Right lung (tissue), 2 donors: ENCODE measurements at regions not wholly inside any gene's neighbourhood (a gene's known extent, or its start where the extent isn't known, plus 50 kb on each side); places are given as distances from the start of the nearest gene placed in this dataset.

Experiments
- DNase-seq, 2 donors: peaks; one replicate each; pipeline ENCODE4 v3.0.0-alpha.2; 2013

DNA sequence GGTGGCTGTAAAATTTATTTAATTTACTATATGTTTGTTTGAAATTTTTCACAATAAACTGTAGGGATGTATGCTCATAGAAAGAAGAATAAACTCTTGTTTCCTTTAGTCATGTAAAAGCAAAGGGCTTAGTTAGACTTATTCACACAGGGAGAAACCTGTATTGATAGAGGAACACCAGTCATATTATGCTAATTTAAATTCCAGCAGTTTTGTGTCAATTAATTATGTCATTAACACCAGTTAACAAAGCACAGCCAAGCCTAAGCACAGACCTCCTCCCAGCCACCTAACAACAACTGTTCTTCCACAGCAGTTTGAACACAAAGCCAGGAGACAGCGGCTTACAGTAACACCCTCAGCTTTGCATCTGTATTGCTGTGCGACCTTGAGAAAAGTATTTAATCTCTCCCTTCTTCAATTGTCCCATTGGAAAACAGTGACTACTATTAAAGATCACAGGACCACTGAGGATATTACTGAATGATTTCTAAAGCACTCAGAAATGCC, 260.8 kb upstream of the RRP15 start:
- DNase-seq = no peak

DNA sequence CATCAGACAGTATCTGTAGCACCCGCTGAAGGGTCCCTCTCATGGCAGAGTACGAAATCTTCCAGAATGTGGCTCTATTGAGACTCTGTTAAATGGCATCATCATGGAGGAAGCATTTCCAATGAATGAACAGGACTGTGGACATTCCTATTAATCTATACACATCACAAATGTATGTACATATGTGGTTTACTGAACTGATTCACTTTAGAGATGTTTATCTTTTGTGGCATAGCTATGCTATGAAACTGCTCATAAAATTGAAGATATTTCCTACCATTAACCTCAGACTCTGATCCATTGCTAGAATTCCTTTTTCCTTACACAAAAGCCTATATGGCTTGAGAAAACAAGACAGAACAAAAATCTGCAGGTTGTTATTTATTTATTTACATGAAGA, 259.6 kb upstream of the RRP15 start:
- DNase-seq = no peak

DNA sequence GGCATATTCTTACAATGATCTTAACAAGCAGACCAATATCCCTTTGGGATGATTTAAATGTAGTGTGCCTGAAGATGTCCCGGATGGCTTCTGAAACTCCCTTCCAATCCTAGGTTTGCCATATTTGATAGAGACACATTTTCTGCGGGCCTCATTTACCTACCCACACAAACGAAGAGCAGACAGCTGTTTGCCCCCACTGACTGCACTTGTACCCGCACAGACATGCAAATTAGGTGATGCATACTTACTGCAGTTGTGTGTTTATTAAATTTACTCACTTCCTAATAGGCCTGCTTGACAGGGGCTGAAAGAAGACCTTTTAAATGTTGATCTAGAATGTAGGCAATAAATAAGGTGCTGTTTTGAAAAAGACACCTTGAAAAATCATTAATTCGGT, 257.9 kb upstream of the RRP15 start:
- DNase-seq = no peak

DNA sequence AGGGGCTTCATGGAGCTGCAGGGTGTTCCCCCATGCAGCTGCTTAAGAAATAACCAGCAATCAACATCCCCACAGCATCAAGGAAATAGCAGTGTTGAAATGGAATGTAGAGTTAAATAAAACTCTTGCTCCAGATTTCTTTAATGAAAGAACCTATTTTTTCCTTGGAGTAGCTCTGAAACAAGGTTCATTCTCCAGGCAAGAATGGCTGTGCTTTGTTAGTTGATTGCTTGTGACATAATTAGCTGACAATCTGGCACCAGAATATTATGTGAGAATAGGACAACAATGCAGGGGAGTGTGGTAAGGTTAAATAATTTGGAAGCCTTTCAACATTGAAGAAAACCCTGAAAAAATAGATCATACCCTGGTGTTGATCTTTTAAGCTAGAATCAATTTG, 254.2 kb upstream of the RRP15 start:
- no peak for DNase-seq

DNA sequence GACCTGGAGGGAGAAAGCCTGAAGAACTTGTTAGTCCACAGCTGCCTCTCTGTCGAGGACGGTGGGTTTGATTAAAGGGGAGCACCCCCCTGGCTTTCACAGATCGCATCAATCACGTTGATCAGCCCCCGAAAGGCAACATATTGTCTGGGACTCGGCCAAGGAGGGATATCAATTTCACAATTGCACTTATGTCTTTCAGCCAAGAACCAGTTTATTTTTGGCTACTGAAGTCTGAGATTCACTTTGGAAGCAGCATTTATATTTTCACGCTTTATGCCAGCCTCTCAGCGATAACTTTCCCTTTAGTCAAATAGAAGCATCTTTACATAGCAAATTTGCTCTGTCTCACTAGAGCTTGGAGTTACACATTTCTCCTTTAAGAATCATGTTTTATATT, 253.2 kb upstream of the RRP15 start:
- no peak for DNase-seq

DNA sequence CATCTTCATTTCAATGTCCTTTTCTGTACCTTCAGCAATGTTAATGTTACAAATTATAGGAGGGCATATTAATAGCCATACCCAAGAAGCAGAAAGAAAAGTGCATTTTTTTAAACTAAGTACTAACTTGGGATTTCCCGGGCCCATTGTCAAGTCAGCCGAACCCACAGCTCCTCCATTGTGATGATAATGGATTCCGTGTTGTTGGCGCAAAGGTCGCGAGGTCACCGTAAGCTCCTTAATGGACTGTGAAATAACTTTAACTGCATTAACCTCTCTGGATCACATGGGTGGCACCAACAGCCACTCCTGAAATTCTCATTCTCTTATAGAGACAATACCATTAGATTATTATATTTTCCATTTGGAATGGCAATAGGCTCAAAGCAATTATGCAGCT, 250.6 kb upstream of the RRP15 start:
- no peak for DNase-seq

DNA sequence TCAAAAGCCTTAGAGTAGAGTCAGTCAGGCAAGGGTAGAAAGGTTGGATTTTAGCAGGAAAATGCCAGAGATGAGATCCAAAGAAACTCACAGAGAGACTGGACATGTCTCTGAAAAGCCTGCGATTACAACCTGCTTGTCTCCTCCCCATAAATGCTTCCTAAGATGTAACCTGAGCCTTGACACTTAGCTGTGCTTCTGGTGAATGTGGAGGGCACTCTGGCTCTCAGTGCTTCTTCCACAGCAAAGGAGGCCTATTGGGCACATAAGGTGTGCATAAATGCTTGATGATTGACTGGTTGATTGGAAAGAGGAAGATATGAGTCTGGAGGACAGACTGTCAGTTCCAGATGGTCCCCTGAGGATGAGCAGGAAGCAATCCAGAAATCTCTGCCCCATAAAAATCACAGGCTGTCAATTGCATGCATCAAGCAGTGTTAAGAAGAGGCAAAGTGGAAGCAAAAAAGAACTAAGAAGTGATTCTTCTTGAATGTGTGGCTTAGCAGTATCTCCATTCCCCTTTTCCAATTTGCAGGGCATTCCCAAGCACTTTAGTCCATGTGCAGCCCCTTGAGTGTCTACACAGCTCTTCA, 236.2 kb upstream of the RRP15 start:
- no peak for DNase-seq

DNA sequence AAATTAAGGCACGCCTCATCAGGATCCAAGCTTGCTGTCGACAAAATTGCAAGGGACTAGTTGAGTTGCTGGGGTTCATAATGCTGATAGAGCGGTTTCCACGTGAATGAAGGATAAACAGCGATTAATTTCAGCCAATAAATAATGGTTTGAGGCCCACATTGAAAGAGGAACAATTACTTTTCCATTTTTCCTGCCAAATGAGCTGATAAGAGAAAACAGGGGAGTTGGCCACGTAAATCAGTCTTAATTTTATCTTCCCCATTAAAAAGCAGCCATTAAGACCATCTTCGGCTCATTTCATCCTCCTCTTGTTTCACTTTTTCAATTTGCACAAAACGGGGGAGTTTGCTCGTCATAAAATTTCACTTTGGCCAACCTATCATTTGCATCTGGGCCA, 235.5 kb upstream of the RRP15 start:
- no peak for DNase-seq

DNA sequence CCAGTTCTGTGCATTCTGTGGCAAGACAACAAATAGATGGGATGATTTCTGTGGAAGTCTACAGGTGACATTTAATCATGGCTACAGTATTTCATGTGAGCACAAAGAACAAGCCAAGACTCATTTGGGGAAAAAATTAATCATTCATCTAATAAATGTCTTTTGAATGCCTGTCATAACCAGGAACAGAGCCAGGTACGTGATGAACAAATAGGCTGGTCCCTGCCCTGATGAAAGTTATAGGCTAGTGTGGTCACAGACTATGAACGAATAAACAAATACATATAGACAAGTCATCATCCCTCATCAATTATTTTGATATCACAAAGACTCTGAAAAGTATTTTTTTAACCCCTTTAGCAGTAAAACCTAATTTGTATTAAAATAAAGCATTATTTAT, 226.4 kb upstream of the RRP15 start:
- no peak for DNase-seq

DNA sequence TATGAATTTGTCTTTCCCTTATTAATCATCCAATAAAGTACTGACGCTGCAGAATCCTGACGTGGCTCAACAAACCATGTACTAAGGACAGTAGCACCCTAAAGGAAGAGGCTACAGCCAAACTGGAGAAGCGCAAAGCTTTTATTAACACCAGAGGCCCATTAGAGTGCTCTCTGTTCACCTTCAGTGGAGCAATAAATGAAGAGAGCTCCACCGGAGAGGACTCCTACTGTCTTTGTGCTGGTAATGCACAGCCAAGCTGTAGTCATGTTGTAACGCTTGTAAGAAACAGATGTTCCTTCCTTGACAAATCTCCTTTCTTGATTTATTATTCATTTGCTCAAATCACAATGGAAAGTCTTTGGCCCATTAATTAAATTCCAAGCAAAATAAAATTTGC, 220.7 kb upstream of the RRP15 start:
- no peak for DNase-seq

DNA sequence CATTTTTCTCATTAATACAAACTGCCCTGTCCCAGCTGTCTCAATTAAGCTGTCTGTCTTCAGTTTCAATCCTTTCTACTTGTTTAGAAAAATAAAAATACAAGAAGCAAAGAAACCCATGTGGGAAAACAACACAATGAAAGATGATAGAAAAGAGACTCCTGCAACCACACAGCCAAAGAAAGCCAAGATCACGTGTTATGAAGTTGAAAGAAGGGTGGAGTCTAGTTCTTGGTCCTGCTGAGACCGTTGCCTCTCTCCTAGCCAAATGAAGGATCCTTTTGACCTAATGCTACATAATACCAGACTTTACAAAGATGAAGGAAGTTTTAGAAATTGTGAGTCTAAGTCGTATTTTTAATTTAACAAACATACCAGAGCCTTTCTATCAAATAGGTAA, 218.8 kb upstream of the RRP15 start:
- no peak for DNase-seq

DNA sequence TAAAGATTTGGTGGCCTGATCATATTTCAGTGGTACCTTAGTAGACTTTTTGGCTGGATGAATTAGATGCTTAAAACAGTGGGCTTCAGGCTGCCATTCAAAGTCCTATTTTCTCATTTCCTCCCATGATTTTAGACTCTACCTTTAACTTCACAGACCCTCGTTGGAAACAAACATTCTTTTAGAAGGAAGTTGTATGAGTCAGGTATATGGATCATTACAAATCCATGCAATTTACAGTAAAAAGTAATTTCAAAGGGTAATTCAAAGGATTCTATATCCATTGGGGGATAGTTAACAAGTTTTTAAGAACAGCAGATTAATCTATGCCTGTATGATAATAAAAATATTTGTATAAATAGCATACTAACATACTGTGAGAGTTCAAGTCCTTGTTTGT, 216.9 kb upstream of the RRP15 start:
- no peak for DNase-seq

DNA sequence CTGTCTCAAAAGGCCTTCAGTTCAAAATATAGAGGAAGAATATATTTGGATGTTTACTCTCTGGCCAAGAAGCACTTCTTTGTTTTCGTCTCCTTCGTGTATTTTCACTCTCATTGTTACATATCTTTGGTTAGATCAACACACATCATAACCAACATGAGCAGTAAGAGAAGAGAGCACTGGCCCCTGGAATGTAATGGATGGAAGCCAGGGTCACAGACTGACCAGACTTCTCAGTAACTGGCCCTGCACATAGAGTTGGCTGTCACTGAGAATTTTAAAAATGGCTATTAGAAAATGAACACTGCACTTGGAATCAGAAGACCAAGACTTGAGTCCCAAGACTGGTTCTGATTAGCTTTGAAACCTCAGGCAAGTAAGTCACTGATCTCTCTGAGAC, 215.9 kb upstream of the RRP15 start:
- no peak for DNase-seq

DNA sequence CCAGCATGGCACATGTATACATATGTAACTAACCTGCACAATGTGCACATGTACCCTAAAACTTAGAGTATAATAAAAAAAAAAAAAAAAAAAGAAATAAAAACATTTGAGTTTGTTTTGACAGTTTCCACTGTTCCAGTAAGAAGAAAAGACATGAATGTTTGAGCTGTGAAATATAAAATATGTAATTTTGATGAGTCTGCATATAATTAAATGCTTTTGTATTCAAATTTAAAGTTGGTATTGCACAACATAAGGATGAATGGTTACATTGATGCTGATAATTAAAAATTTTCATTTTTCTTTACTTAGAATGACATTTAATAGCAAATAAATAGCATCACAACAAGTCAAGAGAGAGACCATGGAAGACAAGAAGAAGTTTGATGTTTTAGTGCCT, 212.0 kb upstream of the RRP15 start:
- DNase-seq = no peak

DNA sequence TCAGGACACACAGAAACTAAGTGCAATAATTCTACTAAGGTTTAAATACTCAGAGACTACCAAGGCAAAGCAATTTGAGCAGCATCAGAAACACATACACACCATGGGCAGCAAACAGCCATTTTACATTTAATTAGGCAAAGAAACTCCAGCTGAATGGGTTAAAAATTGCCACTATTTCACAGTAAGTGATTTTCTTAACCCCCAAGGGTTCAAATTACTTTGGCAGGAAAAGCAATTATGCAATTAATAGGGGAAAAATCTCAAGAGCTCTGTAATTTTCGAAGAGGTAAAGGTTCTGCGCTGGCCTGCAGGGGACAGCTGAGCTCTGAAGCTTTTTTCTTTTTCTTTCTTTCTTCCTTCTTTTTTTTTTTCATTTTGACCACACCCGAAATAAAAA, 206.2 kb upstream of the RRP15 start:
- no peak for DNase-seq

DNA sequence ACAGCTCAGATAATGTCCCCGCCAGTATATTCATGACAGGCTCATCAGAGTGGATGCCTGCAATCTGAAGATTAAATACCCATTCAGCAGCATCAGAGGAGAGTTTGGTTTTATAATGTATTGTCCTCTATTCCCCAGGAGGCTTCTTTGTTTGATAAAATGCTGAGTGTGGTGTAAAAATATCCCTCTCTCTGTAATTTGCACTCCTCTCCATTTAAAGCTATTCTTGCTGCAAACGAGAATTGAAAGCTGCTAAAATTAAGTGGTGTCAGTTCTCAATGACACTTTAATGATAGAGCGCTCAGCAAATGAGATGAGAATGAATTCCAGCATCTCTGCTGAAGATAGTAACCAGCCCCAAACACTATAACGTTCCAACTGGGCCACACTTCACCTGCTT, 205.7 kb upstream of the RRP15 start:
- no peak for DNase-seq

DNA sequence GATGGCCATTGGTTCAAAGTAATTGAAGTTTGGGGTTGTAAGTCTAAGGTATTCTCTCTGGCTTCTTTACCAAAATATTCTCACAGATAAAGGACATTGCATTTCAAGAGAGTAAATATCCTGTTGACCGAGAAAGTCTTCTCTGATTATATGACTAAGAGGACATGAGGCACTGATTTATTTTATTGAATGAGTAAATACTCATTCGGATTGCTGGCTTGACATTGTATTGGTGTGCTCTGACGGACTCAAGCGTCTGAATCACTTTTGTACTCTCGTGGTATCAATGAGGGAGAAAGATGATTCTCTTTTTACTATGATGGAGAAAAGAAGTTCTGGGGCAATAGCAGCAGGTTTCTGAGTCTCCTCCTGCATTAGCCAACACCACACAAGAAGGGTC, 205.3 kb upstream of the RRP15 start:
- DNase-seq = no peak

DNA sequence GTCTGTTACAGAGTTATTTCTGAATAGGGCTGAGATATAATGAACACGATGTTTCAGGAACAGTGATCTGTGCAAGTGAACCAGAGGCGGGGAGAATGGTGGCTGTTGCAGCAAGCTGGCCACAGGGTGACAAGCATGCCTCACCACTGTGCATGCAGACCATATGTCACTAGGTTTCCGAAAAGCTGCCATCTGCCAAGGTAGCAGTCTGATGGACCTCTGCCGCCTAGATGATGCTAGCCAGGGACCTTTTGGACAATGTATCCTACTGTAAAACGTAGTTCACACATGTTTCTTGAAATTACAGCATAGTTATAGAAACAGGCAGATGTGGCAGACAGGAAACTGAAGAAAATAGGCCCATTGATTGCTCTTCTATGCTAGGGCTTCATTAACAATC, 204.2 kb upstream of the RRP15 start:
- DNase-seq = no peak

DNA sequence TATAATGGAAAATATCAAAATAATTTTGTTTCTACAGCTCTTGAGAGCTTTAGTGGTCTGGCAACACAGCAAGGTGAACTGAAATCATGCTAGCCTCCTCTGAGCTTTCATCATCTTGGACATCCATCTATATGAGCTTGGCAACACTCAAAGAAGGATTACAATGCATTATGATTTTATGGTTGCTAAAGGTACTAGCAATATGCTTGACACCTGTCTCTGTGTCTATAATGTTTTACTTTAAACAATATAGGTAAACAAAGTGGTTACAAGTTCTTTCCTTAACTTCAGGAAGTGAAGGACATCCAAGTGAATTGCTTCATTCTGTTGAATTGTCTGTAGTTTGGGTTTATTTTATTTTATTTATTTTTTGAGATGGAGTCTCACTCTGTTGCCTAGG, 203.7 kb upstream of the RRP15 start:
- no peak for DNase-seq

DNA sequence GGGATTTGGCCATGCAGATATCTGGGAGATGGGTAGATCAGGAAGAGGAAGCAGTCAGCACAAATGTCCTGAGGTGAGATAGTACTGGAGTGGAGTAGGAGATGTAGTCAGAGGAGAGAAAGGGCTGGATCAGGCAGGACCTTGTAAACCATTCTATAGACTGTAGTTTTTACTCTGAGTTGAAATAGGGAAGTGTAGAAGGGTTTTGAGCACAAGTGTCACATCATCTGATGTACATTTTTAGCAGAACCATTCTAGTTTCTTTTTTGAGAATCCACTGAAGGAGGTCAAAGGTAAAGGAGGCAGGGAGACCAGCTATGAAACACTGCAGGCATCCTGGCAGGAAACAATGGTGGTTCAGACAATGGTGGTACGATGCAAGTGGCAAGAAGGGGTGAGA, 194.6 kb upstream of the RRP15 start:
- no peak for DNase-seq

DNA sequence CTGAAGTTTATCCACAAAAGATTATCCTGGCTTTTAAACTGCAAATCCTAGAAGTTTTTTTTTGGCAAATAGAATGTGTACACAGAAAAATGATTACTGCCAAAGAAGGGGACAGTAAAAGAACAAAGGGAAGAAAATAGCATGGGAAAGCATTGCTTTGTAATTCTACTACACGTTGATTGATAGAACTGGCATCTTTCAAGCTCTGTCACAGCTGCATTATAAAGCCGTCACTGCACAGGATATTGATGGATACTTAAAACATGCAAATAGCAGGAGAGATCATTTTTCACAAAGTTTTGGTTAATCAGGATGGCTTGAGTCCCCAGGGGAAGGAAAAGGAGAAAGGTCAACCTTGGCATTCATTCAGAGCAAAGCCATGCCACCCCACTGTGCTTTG, 183.7 kb upstream of the RRP15 start:
- DNase-seq = no peak

DNA sequence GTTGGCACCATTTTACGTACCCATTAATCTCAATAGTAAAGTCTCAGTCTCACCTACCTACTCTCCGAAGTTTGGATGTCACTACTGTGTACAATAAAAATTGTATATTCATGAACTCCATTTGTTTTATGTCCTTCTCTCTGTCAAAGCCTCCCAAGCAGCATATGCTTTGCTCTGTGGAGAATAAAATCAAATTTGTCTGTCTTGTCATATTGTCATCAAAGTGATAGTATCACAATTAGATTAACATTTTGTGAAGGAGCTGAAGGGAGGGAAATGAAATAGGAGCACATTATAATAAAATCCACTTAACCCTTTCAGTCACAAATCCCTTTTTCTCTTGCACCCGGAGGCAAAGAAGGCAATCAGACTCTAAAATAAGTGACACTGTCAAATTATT, 177.1 kb upstream of the RRP15 start:
- no peak for DNase-seq

DNA sequence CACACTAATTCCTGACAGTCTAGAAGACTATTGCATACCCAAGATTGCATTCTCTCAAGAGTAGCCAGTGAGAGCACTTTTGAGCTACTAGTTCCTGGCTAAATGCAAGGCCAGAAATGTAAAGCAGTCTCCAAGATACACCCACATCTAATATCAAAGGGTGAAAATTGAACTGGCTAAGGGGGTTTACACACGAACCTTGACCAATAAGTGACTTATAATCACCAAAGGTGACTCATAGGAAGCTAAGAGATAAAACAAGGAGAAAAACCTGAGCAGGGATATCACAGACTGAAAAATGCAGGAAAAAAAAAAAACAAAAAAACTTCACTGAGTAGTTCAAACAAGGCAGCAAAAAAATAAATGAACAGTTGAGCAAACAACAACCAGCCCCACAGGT, 172.2 kb upstream of the RRP15 start:
- DNase-seq = no peak

DNA sequence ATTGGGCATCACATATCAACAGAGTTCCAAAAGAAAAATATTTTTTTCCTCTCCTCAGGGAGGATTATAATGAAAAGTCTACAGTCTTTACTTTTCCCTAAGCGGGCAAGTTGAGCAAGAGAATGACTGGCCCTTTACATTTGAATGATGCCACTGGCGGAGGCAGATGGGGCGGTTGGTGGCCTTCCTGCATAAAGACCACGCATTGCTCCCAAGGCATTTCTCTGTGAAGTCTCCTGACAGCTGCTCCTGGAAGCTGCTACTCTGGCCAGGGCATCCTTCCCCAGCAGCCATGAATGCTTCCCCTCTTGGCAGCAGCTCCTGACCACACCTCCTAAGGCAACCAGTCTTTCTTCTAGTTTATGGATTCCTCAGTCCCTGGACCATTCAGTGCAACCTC, 161.1 kb upstream of the RRP15 start:
- DNase-seq = no peak

DNA sequence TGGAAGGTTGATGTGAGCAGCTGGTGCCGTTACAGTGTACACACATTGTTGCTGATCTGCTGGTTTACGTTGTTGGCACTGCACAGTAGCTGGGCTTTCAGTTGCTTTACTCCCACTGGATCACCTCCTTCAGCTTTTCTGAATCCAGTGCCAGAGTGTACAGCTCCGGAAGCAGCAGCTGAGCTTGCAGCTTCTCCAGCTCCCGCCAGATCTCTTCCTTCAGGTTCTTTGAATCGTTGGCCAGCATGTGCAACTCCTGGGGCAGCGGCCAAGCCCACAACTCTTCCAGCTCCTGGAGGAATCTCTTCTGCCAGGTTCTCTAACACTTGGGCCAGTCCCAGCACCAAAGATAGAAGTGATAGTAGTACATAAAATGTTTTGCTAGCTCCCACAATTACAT, 149.7 kb upstream of the RRP15 start:
- DNase-seq = no peak
